ENCODE measurements at regions not wholly inside any gene's neighbourhood (a gene's known extent, or its start where the extent isn't known, plus 50 kb on each side); places are given as distances from the start of the nearest gene placed in this dataset.

DNA sequence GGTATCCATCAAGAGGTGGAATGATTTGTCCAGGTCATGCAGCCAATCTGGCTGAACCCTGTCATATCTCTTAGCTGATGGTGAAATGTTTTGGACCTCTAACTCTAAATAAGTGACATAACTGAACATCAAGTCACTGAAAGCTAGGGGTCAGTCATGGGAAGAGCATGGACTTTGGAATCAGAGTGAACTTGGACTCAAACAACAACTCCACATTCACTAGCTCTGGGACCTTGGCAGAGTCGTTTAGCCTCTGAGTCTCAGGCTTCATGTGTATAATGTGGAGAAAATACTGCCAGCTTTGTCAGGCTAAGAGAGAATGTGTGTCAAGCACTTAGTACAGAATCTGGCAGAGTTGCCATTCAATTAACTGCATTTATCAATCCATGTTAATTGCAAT, 557.8 kb upstream of the CFAP20DC start:
- Mint-ChIP-seq H3K4me3 (no peak overlapping the region), H3K36me3 (ENCODE audit: low read depth) (no peaks in the 10 kb centered on the region), H3K9me3 (peaks cover 4% of the 10 kb centered on the region), H3K4me1 (peaks cover 33% of the 10 kb centered on the region), H3K27me3 (ENCODE audit: low read depth) (peaks cover 11% of the 10 kb centered on the region), H3K27ac (no peak overlapping the region)
- no peak for TF ChIP-seq CTCF (IDR thresholded peaks at IDR 0.05; ENCODE audit: unreplicated experiment in 3 of 3)

- Mint-ChIP-seq H3K9me3 (peaks cover 4% of the 10 kb centered on the region), H3K36me3 (ENCODE audit: low read depth) (no peaks in the 10 kb centered on the region), H3K27me3 (ENCODE audit: low read depth) (peaks cover 11% of the 10 kb centered on the region), H3K4me1 (peaks cover 37% of the 10 kb centered on the region), H3K4me3 (no peak overlapping the region), H3K27ac (no peak overlapping the region)
- TF ChIP-seq CTCF (IDR thresholded peaks at IDR 0.05; ENCODE audit: unreplicated experiment in 3 of 3): no peak
Observed at GRCh38 chr3:59606638-59607266, 556.9 kb upstream of the CFAP20DC start.

GRCh38 chr3:59605944-59606534, 556.2 kb upstream of the CFAP20DC start:
- H3K4me3 Mint-ChIP-seq: no peak overlapping the region
- TF ChIP-seq CTCF (IDR thresholded peaks at IDR 0.05; ENCODE audit: unreplicated experiment in 3 of 3): no peak
- H3K36me3 Mint-ChIP-seq (ENCODE audit: low read depth): no peaks in the 10 kb centered on the region
- peaks cover 38% of the 10 kb centered on the region for H3K4me1 Mint-ChIP-seq
- peaks cover 8% of the 10 kb centered on the region for H3K27me3 Mint-ChIP-seq (ENCODE audit: low read depth)
- no peak overlapping the region for H3K27ac Mint-ChIP-seq
- no peaks in the 10 kb centered on the region for H3K9me3 Mint-ChIP-seq

GRCh38 chr3:59605318-59605717, 555.5 kb upstream of the CFAP20DC start:
- no peak overlapping the region for H3K27ac Mint-ChIP-seq
- no peak for TF ChIP-seq CTCF (IDR thresholded peaks at IDR 0.05; ENCODE audit: unreplicated experiment in 3 of 3)
- no peak overlapping the region for H3K4me3 Mint-ChIP-seq
- no peaks in the 10 kb centered on the region for H3K36me3 Mint-ChIP-seq (ENCODE audit: low read depth)
- H3K4me1 Mint-ChIP-seq: peaks cover 38% of the 10 kb centered on the region
- H3K27me3 Mint-ChIP-seq (ENCODE audit: low read depth): peaks cover 8% of the 10 kb centered on the region
- H3K9me3 Mint-ChIP-seq: no peaks in the 10 kb centered on the region

GRCh38 chr3:59601486-59601885, 551.7 kb upstream of the CFAP20DC start:
- no peak for TF ChIP-seq CTCF (IDR thresholded peaks at IDR 0.05; ENCODE audit: unreplicated experiment in 3 of 3)
- H3K36me3 Mint-ChIP-seq (ENCODE audit: low read depth): no peaks in the 10 kb centered on the region

GRCh38 chr3:59600631-59601030, 550.8 kb upstream of the CFAP20DC start:
- no peak for TF ChIP-seq CTCF (IDR thresholded peaks at IDR 0.05; ENCODE audit: unreplicated experiment in 3 of 3)
- Mint-ChIP-seq H3K9me3 (peaks cover 2% of the 10 kb centered on the region), H3K36me3 (ENCODE audit: low read depth) (no peaks in the 10 kb centered on the region), H3K27ac (no peak overlapping the region), H3K27me3 (ENCODE audit: low read depth) (no peaks in the 10 kb centered on the region), H3K4me1 (peaks cover 10% of the 10 kb centered on the region), H3K4me3 (no peak overlapping the region)

More at GRCh38 chr3:59601486-59601885, 551.7 kb upstream of the CFAP20DC start:
- Mint-ChIP-seq H3K4me1 (peaks cover 15% of the 10 kb centered on the region), H3K27me3 (ENCODE audit: low read depth) (peaks cover 4% of the 10 kb centered on the region), H3K9me3 (no peaks in the 10 kb centered on the region), H3K27ac (no peak overlapping the region), H3K4me3 (no peak overlapping the region)

Measured in nephron (organoid).